ENCODE measurements at regions not wholly inside any gene's neighbourhood (a gene's known extent, or its start where the extent isn't known, plus 50 kb on each side); places are given as distances from the start of the nearest gene placed in this dataset.

- no peaks in the 10 kb centered on the region for H4K20me1 ChIP-seq (ENCODE audit: insufficient read depth)
- H3K9me3 ChIP-seq (ENCODE audit: control insufficient read depth in 1 of 2, insufficient read depth in 1 of 2, low read depth in 1 of 2, low read length in 2 of 2) = no peaks in the 10 kb centered on the region; a peak in 2 of 4 replicates
- no peak overlapping the region for H3K27ac ChIP-seq (ENCODE audit: low read depth, low read length)
- ChIA-PET POLR2A (no interaction called here), RAD21 (ENCODE audit: low non-redundant PET in 1 of 2, low total read pairs in 2 of 2, uncharacterized antibody in 2 of 2, unreplicated experiment in 2 of 2) (no interaction called here), CTCF (no interaction called here)
- no peak overlapping the region for H3K9ac ChIP-seq (ENCODE audit: low read length)
- intact Hi-C loops (cut with micrococcal nuclease) = no loop called here
- no peaks in the 10 kb centered on the region for H3K4me1 ChIP-seq (ENCODE audit: control insufficient read depth in 1 of 2, insufficient read depth in 2 of 2, low read length in 2 of 2)
- H3K36me3 ChIP-seq (ENCODE audit: control insufficient read depth in 1 of 2, insufficient read depth in 2 of 2, low read length in 2 of 2) = no peaks in the 10 kb centered on the region
- no peak for ATAC-seq
- no peak overlapping the region for H3K4me3 ChIP-seq (replicated peaks in 1 of 2; ENCODE audit: low read depth in 1 of 2, low read length in 2 of 2)
- BruUV-seq (replicated peaks) = no TSS peak
- no peaks in the 10 kb centered on the region for H3K79me2 ChIP-seq (ENCODE audit: insufficient read depth, low read length)
- no peak overlapping the region for H3K4me2 ChIP-seq (ENCODE audit: low read length)
- no peak for DNase-seq (ENCODE audit: low read depth, low spot score)
- H3K27me3 ChIP-seq (ENCODE audit: insufficient read depth, low read length) = no peaks in the 10 kb centered on the region
- TF ChIP-seq TCF7L2 (IDR thresholded peaks at IDR 0.05; ENCODE audit: borderline replicate concordance, extremely low read depth, insufficient read depth, insufficient read length) (no peak), ZNF274 (IDR thresholded peaks at IDR 0.05; ENCODE audit: low read depth, low read length) (no peak), FOSL1 (IDR thresholded peaks at IDR 0.05; ENCODE audit: low read depth) (no peak), CEBPB (IDR thresholded peaks at IDR 0.05; ENCODE audit: low read depth) (no peak), ZBTB33 (IDR thresholded peaks at IDR 0.05; ENCODE audit: extremely low read depth, insufficient replicate concordance, low read length) (no peak), POLR2AphosphoS5 (IDR thresholded peaks at IDR 0.05; ENCODE audit: low read depth, low read length) (no peak), ATF3 (IDR thresholded peaks at IDR 0.05) (no peak), EGR1 (IDR thresholded peaks at IDR 0.05; ENCODE audit: low read depth) (no peak), REST (IDR thresholded peaks at IDR 0.05; ENCODE audit: low read depth) (no peak), EZH2 (IDR thresholded peaks at IDR 0.05) (no peak), CBX3 (IDR thresholded peaks at IDR 0.05; ENCODE audit: low read depth) (no peak), EZH2phosphoT487 (IDR thresholded peaks at IDR 0.05; ENCODE audit: borderline replicate concordance) (no peak), CTCF (IDR thresholded peaks at IDR 0.05 in 2 of 3, conservative IDR thresholded peaks at IDR 0.05 in 1 of 3; ENCODE audit: borderline replicate concordance in 1 of 3, insufficient read depth in 1 of 3, low read depth in 2 of 3, low read length in 2 of 3) (no peak), SRF (IDR thresholded peaks at IDR 0.05; ENCODE audit: low read depth) (no peak), JUND (IDR thresholded peaks at IDR 0.05) (no peak), ELF1 (IDR thresholded peaks at IDR 0.05; ENCODE audit: borderline replicate concordance, low read depth) (no peak), SIN3A (IDR thresholded peaks at IDR 0.05; ENCODE audit: low read depth) (no peak), YY1 (IDR thresholded peaks at IDR 0.05; ENCODE audit: extremely low read depth, insufficient replicate concordance, low read depth, low read length) (no peak), MAX (IDR thresholded peaks at IDR 0.05) (no peak)
- H3K9me2 ChIP-seq (ENCODE audit: insufficient read depth) = no peaks in the 10 kb centered on the region
- no peak overlapping the region for H2AFZ ChIP-seq (ENCODE audit: low read depth, low read length, poor library complexity, severe bottlenecking)
Measured at GRCh38 chr15:53046153-53046790, 256.1 kb upstream of the ONECUT1 start.
